Inferior parietal cortex (tissue), 1 donor: ENCODE measurements at regions not wholly inside any gene's neighbourhood (a gene's known extent, or its start where the extent isn't known, plus 50 kb on each side); places are given as distances from the start of the nearest gene placed in this dataset.

Source experiments
- DNase-seq: peaks from one replicate; pipeline ENCODE4 v3.0.0-alpha.2; 2016; ENCODE audit errors: extremely low spot score

DNA sequence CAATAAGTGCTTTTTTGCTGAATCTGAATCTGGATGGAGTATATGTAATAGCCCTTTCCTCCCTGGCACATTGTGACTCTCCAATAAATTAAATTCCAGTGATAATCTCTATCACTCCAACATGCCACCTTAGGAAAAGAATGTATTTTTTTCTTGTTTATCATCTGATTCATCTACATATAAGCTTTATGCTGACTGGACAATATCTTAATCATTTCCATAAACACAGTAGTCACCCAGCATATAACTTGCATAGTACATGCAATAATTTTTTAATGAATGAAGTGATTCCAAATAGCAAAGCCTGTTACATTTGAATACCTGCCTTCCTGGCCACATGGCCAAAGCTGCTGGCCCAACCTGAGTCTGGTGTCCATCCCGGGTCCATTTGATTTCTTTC is 477.6 kb upstream of the USP24 start:
- no peak for DNase-seq

DNA sequence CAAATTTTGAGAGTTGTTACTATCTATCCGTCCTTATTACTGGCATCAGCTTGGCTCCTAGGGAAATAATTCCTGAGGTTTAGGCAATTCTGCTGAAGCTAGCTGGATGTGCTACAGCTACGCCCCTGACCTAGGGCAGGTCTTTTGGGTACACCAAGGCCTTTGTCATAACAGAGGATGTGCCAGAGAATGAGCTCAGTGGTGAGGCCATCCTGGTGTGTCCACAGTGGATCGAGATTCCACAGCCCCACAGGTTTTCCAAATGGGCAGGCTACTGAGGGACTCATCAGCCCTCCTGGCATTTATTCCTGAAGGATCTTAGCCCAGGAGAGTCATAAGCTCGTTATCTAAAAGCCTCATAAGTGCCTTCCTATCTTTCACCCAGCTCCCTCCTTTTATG is 475.2 kb upstream of the USP24 start:
- DNase-seq = no peak

DNA sequence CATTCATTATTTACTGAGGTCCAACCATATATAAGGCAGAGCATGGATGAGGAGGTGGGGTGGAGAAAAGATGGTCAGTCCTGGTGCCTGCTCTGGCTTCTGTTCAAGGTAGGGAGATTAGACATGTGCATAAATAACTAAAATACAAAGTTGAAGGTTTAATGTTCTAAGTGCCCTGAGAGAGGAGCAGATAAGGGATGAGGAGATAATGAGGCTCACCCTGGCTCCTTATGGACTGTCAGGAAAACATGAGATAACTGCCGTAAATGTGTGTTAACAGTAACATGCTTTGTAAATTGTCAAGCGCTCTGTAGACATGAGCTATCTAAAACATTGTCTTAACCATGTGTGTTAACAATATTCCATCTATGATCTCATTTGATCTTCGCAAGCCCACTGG is 474.6 kb upstream of the USP24 start:
- no peak for DNase-seq

DNA sequence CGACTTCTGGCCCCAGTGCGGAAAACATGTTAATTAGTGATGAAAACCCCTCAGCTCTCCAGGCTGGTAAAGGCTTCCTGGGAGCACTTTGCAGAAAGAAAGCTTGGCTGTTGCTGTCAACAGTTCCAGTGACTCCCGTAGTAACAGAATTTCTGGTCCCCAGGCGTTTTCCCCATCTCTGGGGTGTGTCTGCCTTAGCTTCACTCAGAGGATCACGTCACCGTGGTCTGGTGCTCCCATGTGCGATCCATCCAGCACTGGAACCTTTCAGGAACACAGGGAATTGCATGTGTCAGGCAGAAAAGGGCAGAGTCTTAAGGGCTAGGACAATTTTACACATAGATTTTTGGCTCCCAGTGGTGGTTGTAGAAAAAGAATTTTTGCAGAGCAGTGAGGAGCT is 470.4 kb upstream of the USP24 start:
- no peak for DNase-seq

DNA sequence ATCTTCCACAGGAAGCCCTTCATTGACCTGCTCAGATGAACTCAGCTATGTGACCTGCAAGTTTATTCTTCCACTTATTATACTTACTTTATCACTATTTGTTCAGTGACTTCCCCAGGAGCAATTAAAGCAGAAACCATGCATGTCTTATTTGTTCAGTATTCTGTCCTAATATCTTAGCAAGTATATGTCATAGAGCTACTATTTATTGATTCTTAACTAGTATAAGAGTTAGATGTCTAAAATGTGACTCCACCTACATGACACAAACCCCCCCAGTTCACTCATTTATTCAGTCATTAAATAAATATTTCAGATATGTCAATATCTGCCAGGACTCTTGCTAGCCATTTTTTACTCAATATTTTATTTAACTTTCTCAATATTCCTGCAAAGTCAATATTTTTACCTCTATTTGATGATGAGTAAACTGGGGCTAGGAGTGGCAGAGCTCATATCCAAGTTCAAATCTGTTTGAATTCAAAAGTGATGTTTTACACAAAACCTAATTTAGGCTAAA is 469.0 kb upstream of the USP24 start:
- DNase-seq = no peak

DNA sequence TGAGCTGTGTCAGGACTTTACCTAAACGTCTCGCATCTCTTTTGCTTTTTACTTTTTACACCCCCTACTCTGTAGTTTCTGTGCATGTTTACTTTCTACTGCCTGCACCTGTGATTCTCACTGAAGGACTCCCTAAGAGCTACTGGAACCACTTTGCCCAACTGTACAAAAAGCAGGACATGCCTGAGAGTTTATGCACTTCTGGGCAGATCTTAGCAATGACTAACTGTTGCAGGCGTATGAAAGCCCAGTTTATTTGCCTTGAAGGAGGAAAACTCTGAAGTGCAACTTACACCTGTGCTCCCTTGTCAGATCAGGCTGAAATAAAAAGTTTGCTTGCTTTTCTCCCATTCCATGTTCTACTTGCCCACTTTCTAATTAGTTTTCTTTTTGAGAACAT is 467.0 kb upstream of the USP24 start:
- no peak for DNase-seq

DNA sequence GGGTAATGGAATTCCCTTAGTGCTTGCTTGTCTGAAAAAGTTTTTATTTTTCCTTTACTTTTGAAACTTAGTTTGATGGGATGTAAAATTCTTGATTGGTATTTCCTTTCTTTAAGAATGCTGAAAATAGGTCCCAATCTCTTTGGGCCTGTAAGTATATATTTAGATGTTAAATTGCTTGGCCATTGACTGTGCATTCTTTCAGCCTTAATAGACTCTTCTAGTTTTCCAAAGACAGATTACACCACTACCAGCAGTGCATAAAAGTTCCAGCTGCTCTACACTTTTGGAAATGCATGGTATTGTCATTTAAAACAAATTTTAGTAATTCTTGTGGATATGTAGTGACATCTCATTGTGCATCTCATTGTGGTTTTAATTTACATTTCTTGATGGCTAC is 464.8 kb upstream of the USP24 start:
- no peak for DNase-seq

DNA sequence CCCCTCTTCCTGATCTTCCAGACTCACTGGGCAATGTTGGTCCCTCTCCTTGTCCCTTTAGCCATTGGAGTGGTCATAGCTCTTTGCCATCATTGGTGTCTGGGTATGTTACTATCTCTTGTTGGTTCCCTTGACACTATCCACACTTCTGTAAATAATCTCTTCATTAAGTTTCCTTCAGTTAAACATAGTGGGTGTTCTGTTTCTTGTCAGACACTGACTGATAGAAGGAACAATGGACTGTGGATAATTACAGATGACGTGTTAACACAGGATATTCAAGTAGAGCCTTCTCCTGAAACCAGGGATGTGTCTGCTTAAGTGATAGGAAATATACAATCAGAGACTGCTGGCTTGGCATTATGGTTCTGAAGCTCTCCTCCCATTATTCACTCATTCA is 458.3 kb upstream of the USP24 start:
- DNase-seq = no peak

DNA sequence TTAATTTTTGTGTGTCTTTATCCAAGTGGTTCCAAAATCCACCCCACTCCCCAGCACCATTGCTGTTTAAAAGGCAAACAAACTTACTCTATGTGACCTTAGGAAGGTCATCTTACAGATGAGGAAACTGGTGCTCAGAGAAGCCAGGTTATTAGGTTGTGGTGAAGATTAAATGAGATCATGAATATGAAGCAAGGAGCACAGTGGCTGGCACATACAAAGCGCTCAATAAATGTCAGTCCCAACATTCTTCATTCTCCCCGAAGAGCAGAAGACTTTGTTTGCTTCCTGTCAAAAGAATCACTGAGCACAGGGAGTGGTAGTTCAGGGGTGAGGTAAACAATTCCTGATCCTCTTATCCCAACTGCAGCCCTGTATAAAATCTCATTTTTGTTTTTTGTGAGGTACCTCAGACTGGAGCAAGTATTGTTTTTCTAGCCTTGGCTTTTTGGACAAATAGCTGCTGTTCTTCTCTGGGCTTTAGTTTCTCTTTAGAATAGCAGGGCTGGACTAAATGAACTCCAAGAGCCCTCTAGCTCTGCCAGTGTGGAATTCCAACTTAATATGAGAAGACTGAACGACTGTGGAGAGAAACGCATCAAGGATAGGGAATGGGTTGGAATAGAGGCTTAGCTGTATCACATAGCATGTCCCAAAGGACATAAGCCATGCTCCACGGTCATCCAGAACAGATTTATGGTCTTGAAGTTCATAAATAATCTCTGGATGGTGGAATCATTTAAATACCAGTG is 455.3 kb upstream of the USP24 start:
- peak; percentile 8 for DNase-seq

DNA sequence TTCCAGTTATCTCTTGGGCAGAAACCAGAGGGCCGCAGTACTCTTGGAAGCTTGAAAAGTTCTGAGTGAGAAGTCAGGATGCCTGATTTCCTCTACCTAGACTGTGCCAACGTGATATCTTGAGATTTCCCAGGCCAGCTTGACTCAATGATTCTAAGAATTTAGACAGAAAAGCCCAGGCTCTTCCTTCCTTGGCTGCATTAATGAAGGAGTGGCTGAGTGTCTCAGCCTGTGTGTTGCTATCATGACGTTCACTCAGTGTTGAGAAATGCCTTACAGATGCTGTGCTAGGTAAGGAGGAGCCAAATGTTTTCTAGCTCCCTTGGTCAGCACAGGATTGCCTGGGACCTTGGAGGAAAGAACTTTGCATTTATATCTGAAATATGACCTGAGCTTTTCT is 454.1 kb upstream of the USP24 start:
- no peak for DNase-seq

DNA sequence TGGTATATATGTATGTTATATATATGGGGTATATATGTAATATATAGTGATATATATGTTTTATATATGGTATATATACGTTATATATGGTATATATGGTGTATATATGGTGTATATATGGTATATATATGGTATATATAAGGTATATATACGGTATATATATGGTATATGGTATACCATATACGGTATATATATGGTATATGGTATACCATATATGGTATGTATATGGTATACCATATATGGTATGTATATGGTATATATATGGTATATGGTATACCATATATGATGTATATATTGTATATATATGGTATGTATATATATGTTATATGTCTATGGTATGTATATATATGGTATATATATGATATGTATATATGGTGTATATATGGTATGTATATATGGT is 447.7 kb upstream of the USP24 start:
- no peak for DNase-seq

DNA sequence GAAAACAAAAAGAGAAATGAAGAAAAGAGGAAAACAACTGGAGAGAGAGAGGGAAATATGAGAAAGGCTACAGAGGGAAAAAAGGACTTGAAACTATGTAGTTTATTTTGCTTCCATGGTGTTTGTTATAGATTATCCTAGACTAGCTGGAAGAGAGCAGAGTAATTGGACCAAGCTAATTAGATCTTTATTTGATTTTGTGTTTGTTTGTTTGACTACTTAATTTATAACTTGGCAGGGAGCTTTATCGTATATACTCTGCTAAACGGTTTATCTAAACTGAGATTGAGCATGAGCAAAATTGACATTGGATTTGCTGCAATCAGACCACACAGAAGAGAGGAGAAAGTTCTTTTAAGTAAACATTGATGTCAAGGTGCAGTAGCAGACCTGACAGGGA is 443.8 kb upstream of the USP24 start:
- no peak for DNase-seq

DNA sequence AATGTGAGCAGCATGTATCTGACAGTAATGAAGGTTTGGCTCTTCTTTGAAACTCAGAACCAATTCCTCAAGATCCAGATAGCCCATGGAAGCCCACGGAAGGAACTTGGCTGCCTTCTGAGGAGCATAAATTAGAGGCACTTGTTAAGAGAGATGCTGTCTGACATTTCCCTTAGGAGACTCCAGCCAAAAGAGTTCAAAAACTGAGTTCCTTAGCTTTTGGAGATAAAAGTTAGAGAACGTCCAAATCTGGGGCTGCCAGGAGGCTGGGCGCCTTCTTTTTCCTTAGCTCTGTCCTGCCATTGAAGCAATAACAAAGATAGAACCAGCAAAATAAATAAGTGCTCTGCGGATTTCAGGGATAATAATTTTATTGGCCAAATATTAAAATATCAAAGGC is 439.6 kb upstream of the USP24 start:
- no peak for DNase-seq

DNA sequence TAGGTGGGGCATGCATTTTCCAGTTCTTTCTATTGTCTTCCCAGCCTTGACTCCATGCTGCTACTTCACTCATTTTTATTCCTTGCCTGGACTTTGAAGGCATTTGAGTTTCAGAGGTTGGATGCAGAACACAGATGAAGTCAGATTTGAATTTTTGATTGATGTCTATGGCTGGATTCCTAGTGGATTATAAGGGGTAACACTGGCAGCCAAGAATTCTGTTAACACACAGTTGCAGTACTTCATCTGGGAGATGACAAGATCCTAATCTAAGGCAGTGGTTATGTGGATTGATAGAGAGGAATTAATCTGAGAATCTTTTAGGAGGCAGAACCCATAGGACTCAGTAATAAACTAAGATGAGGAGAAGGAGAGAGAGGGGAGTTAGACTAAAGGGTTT is 439.0 kb upstream of the USP24 start:
- DNase-seq = no peak

DNA sequence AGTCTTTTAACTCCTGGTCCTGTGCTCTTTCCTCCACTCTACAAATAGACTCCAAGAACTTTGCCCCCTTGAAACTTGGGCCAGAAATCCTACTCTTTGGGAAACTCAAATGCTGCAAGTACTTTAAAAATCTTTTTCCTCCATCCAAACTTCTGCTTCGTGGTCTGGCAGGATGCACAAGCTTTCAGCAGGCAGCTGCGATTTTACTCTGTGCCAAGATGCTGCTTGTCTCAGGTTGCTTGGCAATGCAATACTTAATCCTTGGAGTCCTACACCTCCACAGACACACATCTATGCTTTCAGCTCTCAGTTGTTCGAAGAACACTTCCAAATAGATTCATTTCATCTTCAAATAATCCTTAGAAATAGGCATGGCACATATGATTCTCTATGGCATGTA is 435.3 kb upstream of the USP24 start:
- DNase-seq = peak; percentile 28

DNA sequence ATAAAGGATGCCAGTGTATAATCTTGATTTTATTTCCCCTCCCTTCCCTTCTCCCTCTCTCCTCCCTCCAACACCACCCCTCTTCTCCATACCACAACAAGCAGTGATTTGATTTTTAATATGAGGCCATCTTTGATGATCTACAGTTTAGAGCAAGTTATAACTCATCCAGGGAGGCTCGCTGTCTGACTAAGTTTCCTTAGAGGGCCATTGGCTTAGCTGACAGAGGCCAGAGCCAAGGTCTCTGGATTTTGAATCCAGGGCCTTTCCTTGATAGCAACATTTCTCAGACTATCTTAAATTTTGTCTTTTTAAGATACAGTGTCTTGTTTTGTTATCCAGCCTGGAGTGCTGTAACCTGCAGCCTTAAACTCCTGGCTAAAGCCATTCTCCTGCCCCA is 431.0 kb upstream of the USP24 start:
- no peak for DNase-seq

DNA sequence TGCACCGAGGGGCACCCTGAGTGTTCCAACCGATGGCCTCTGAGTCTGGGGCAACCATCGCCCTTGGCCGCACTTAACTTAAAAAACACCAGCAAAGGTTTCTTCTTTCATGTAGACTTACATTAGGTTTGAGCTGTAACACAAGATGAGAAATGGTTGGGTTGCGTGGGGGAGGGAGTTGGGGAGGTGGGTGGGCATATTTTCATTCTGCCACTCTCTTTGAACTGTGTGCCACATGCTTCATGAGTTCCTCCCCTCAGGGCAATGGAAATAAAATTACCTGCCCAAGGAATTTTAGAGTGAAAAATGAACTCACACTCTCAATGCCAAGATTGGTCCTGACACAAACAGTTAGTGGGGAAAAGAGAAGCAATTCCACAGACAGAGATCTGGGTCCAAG is 430.1 kb upstream of the USP24 start:
- no peak for DNase-seq

DNA sequence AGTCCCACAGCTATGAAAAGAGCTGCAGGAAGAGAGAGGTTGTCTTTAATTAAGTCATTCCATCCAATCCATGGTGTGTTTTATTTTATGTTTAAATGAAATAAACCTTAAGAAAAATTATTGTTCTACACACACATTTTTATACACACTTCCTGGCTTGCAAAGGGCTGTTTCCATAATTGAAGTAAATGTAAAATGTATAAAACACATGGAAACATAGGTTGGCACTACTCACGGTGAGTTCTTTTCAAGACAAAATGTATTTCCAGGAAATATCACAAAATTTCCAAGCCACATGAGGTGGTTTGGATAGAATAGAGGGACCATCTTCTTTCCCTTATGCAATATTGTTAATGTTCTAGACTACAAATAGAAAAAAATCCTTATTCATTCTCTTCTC is 426.8 kb upstream of the USP24 start:
- no peak for DNase-seq

DNA sequence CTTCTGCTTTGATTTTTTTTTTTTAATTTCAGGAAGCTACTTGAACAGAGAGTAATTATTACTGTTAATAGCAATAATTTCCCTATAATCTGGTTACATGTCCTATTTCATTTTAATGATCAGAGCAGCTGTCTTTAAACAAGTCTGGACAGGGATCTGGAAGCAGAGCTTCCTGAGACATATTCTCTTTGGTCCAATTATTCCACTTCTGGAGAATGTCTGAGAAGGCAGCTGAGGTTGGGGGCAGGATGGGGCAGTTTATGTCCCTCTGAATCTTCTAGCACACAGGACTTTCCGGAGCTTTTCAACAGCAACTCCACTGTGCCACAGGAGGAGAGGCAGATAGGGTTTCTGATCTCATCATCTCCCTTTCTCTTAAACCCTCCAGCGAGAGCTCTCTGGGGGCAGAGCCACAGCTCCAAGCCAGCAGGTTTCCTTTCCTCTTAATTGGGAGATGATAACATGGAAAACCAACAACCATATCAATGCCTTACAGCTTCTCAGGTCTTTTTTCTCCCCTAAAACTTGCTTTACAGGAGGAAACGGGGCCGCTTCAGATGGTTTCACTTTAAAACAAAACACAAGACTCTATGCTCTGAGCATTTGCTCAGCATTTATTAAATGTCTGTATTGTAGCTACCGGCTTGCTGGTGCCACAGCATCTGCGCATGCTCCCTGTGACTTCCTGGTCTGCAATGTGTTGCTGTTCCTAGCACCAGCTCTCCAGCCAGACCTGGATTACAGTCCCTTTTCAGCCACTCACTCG is 425.7 kb upstream of the USP24 start:
- peak; percentile 59 for DNase-seq

DNA sequence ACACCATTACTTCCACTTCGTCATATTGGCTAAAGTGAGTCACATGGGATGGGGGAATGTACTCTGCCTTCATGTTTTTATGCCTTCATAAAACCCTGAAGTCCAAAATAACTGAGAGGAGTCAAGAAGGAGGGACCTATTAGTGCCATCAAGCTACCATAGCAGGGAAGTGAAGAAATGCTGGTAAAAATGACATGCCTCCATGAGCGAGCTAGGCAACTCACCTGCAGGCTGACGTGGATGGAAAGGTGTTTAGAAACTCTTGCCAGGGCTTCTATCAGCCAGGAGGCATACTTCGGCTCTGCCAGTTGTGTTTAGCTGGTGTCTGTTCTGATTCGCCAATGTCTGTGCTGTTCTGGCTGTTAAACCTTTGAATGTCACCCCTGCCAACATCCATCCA is 424.4 kb upstream of the USP24 start:
- no peak for DNase-seq

DNA sequence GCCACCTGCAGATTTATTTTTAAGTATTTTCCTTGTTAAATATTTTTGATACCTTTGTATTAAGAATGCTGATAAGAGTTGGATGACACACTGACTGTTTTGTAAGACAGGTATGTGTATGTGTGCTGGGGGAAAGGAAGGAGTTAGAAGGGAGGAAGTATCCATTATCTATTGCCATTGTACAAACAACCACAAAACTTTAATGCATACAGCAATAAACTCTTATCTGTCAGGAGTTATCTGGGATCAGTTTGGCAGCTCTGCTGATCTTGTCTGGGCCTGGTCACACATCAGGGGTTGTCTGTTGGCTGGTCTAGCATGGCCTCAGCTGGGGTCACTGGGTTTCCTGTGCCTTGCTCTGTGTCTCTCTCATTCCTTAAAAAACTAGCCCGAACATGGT is 423.9 kb upstream of the USP24 start:
- no peak for DNase-seq

DNA sequence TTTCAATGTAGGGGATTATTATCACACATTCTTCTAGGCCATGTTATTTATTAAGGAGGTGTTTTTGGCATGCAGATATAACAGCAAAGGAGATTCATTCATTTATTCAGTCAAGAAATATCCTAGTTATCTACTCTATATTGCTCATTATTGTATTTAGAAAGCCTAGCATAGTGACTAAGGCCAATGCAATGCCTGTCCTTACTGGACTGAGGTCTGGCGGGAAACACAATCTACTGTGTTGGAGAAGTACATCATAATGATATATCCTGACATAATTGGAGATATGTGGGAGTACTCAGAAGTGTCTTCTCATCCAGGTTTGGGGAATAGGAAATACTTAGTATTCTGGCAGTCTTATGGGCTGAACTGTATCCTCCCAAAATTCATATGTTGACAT is 421.5 kb upstream of the USP24 start:
- no peak for DNase-seq

DNA sequence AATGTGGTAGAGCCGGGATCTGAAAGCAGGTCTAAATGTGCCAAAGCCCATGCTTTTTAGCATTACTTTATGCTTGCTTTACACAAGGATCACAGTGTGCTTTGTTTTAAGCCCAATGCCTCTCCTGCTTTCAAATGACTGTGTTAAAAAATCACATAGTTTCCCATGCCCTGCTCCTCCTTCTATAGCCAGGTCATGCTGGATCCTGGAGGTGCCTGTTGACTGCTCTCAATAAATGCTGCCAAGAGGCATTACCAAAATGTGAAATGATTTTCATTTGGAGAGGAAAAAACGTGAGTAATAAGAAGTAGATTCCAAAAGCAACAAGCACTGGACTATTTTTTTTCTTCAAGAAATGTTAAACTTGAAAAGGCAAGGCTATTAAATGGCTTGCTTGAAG is 420.7 kb upstream of the USP24 start:
- DNase-seq = no peak
